ENCODE measurements at regions not wholly inside any gene's neighbourhood (a gene's known extent, or its start where the extent isn't known, plus 50 kb on each side); places are given as distances from the start of the nearest gene placed in this dataset.

DNA sequence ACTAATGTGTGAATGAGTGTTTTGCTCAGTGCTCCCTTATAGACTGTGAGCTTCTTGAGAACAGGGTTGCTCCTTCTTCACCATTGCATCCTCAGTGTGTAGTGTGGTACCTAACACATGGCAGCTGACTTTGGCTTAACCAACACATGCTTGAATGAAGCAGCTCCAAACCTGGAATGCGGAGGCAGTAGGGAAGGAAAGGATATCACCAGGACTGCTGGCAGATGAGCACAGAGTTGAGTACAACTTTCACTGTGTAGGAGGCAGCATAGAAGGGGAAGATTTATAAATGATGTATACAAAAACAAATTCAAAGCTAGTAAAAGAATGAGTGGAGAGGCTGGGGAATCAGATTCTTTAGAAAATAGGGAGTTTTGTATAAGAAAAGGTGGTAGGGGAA is 174.3 kb downstream of the SLIT2 start:
- intact Hi-C loops (cut with micrococcal nuclease) = no loop called here
- H2BK120ac ChIP-seq (ENCODE audit: low read depth, low read length) = no peak overlapping the region

More for the DNA sequence above, 174.3 kb downstream of the SLIT2 start:
- POLR2A ChIA-PET (ENCODE audit: unreplicated experiment) = no interaction called here
- in situ Hi-C loops (cut with MboI; ENCODE audit: low sequenced_read_pairs) = loop anchor here (10.0 to 25.0 kb wide), 2 partner anchors 121 to 1739 kb away; no protein-coding TSS in a partner anchor
- no CpG with 5 or more reads among the region's 1 CpG for WGBS, 2 experiments (ENCODE audit: extremely low coverage in 2 of 2, insufficient read length in 1 of 2)
- H3K23ac ChIP-seq (ENCODE audit: low read depth, low read length) = no peak overlapping the region
- H2AFZ ChIP-seq (replicated peaks; ENCODE audit: low read length, poor library complexity) = no peak overlapping the region
- no peak overlapping the region for H3K4me2 ChIP-seq (ENCODE audit: low read depth, low read length)
- H3K14ac ChIP-seq (replicated peaks; ENCODE audit: low read depth, low read length) = no peak overlapping the region
- H3K4ac ChIP-seq (ENCODE audit: low read depth, low read length) = no peak overlapping the region
- H3K4me1 ChIP-seq (ENCODE audit: control insufficient read depth, insufficient read depth, low read length) = no peaks in the 10 kb centered on the region; the same call in 1 of the 2 replicates
- no peak overlapping the region for H2BK5ac ChIP-seq (ENCODE audit: low read depth, low read length, poor library complexity, severe bottlenecking)
- no peaks in the 10 kb centered on the region for H3K36me3 ChIP-seq (ENCODE audit: control insufficient read depth, insufficient read depth, low read length)
- H3K27ac ChIP-seq (ENCODE audit: insufficient read depth, low read length) = no peak overlapping the region
- no peaks in the 10 kb centered on the region; the same call in 1 of the 2 replicates for H3K9me1 ChIP-seq (ENCODE audit: insufficient read depth, low read length)
- ATAC-seq (ENCODE audit: low read depth) (no peak), DNase-seq (no peak)
- H3K79me1 ChIP-seq (ENCODE audit: low read depth in 1 of 2, low read length in 2 of 2) = no peaks in the 10 kb centered on the region
- no peak for TF ChIP-seq NFE2L2 (IDR thresholded peaks at IDR 0.05; ENCODE audit: low read depth, low read length)
- TF ChIP-seq, protein P1, sequence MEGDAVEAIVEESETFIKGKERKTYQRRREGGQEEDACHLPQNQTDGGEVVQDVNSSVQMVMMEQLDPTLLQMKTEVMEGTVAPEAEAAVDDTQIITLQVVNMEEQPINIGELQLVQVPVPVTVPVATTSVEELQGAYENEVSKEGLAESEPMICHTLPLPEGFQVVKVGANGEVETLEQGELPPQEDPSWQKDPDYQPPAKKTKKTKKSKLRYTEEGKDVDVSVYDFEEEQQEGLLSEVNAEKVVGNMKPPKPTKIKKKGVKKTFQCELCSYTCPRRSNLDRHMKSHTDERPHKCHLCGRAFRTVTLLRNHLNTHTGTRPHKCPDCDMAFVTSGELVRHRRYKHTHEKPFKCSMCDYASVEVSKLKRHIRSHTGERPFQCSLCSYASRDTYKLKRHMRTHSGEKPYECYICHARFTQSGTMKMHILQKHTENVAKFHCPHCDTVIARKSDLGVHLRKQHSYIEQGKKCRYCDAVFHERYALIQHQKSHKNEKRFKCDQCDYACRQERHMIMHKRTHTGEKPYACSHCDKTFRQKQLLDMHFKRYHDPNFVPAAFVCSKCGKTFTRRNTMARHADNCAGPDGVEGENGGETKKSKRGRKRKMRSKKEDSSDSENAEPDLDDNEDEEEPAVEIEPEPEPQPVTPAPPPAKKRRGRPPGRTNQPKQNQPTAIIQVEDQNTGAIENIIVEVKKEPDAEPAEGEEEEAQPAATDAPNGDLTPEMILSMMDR (conservative IDR thresholded peaks at IDR 0.05; ENCODE audit: low read depth, low read length) = no peak
- H4K5ac ChIP-seq (ENCODE audit: low read depth, low read length) = no peak overlapping the region
- CTCF ChIA-PET = interaction anchor here (0.7 kb wide), 1 partner anchor 259 kb away, joined by 3 read pairs; no protein-coding TSS in a partner anchor
- no peak overlapping the region for H2AK5ac ChIP-seq (ENCODE audit: low read depth, low read length)
- no peak overlapping the region for H3K9ac ChIP-seq (ENCODE audit: low read depth, low read length)
- no peak overlapping the region for H3K4me3 ChIP-seq (ENCODE audit: insufficient read depth, low read depth, low read length)
- no TSS peak for BruUV-seq (replicated peaks)
- no peaks in the 10 kb centered on the region for H4K20me1 ChIP-seq (ENCODE audit: insufficient read depth, low read length)
- no peaks in the 10 kb centered on the region for H3K9me3 ChIP-seq (ENCODE audit: control insufficient read depth, insufficient read depth, low read length)
- no peak overlapping the region for H4K91ac ChIP-seq (ENCODE audit: insufficient read depth, low read depth, low read length)
- no peak overlapping the region for H2BK15ac ChIP-seq (ENCODE audit: low read depth, low read length)
- no peaks in the 10 kb centered on the region for H3K27me3 ChIP-seq (ENCODE audit: control insufficient read depth, insufficient read depth, low read length)
- no peak overlapping the region for H4K8ac ChIP-seq (ENCODE audit: low read depth in 2 of 2, low read length in 2 of 2)
- H2AK9ac ChIP-seq (replicated peaks; ENCODE audit: low read depth, low read length, poor library complexity) = no peak overlapping the region
- no peak overlapping the region for H3K18ac ChIP-seq (ENCODE audit: low read depth, low read length)
- dilution Hi-C loops (cut with HindIII; ENCODE audit: low sequenced_read_pairs, unreplicated experiment) = no loop called here
- no peak overlapping the region for H3K56ac ChIP-seq (ENCODE audit: extremely low read depth, insufficient read depth, low read length)
- no peak overlapping the region for H2BK20ac ChIP-seq (ENCODE audit: low read depth, low read length)
